NOMO-1 (cell line): ENCODE measurements at regions not wholly inside any gene's neighbourhood (a gene's known extent, or its start where the extent isn't known, plus 50 kb on each side); places are given as distances from the start of the nearest gene placed in this dataset.

ENCODE experiments used
- DNase-seq, 2 experiments: peaks; one replicate each; lab custom pipeline; 2025; ENCODE audit not compliant: unreplicated experiment in 2 of 2; lab: John Stamatoyannopoulos, UW

DNA sequence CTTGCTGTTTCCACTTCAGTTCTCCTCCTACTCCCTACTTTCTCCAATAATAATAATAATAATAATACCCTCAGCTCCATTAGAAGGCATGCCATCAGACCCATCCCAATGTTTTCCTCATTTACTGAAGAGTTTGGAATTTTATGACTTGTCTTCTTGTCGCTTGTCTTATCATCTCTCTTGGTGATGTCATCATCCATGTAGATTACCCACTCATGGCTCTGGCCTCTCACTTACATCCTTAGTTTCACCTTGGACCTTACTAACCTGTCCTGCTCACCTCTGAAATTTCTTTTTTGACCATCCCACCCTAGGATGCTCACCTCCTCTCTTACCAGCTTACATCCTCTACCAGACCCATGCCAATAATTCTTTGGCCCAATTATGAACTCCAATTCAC is 329.3 kb downstream of the ACTL7B start:
- no peak for DNase-seq

DNA sequence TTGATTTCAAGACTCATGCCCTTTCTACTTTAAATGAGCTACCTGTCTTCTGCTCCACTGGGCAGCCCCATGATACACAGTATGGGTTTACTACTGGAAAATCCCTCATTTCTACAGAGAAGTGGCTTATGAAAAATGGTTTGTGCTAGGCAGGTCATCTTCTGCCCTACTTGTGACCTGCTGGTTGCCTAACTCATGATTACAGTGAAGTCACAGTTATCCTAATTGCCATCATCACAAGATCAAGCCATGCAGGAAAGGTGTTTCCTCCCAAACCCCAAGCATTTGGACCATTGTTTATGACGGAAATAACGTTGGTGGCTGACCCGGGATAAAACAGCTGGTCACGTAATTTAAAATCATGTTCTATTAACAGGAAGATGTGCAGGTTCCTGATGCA is 330.6 kb downstream of the ACTL7B start:
- no peak for DNase-seq

DNA sequence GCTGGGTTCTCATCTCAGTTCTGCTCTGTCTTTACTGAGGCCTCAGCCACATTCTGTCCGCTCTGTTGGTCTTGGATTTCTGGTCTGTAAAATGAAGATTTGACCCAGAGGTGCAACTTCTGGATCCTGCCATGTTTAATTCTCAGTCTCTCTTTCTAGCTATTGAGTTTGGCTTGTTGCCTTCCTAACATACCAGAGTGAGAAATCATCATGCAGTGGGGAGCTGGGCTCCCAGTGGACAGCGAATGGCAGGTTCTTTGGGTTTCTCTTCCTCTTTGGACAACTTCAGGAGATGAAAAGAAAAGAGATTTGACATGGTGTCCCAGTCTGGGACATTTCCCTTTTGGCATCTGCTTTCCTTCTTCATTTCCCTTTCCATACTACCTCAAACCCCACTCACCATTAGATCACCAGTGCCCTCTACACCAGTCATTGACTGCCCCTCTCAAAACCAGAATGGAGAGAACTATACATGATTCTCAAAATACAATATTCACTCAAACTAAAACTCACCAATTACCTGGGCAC is 334.7 kb downstream of the ACTL7B start:
- DNase-seq, result no peak

DNA sequence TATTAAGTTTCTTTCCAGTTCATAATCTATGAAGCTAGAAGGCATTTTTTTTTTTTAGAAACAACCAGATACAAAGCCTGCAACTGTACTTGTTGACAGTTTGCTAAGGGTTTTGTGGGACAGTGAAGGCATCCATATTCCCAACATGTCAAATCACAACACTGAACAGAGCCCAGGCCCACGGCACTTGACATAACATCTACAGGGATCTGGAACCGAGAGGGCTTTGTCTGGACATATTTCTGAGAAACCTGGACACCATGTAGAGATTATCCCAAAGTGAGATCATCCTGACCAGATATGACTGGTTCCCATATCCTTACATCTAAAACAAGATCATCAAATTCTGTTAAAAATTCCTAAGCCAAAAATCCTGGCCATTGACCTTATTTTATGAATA is 336.3 kb downstream of the ACTL7B start:
- DNase-seq, result no peak

DNA sequence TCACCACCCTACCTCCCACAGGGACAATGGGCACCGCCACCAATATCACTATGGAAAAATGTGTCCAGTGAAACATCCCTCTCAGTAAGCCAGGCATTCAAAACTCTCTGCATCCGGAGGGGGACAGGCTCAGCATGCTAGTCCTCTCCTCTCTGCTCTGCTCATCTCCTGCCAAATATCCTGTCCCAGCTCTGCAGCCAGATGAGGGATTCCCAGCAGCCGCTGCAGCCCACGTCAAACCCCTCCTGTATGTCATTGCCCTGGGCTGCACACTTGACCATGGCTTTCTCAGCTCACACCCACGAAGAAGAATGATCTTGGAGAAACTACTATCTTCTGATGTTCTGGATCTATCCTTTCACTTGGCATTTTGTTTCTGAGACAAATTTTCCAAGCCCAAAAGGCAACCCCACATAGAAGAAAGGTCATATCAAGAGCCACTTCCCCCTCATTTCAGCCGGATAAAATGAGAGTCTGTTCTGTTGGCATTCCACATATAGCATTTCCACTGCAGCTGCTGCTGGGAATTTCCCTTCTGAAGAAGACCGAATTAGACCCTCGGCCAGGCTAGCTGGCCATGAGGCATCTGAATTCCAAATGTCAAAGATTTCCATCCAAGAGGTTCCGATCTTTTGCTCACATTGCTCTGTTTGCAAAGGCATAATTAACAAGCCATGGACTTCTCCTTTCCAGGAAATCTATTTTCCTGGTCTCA is 338.0 kb downstream of the ACTL7B start:
- DNase-seq, result no peak

DNA sequence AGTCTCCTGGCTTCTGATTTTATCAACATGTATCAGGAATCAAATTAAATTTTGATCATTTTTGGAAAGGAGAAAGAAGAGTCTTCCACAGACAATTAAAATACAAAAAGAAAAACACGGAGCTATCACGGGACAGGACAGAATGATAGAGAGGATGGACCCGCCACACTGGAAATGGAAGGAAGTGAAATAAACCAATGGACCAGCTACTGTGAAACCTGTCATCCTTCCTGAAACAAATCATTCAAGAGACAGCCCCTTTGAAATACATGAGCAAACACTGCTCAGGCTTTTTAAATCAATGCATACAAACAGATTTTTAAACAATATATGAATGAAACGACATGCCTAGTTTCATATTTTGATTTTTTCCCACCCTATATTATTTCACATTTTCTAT is 339.4 kb downstream of the ACTL7B start:
- no peak for DNase-seq

DNA sequence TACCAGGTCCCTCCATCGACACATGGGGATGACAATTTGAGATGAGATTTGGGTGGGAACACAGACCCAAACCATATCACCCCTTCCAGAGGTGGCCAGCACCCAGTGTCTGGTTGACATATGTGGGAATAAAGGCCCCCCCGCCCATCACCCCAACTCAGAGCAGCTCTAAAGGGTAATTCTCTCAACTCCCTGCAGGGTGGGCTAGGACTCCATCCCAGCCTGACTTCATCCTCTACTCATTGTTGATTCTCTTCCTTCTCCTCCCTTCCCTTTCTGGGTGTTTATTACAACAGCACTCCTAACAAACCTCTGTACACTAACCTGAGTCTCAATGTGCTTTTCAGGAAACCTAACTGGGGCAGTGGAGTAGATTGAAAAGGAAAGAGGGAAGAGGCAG is 339.9 kb downstream of the ACTL7B start:
- DNase-seq, result no peak

DNA sequence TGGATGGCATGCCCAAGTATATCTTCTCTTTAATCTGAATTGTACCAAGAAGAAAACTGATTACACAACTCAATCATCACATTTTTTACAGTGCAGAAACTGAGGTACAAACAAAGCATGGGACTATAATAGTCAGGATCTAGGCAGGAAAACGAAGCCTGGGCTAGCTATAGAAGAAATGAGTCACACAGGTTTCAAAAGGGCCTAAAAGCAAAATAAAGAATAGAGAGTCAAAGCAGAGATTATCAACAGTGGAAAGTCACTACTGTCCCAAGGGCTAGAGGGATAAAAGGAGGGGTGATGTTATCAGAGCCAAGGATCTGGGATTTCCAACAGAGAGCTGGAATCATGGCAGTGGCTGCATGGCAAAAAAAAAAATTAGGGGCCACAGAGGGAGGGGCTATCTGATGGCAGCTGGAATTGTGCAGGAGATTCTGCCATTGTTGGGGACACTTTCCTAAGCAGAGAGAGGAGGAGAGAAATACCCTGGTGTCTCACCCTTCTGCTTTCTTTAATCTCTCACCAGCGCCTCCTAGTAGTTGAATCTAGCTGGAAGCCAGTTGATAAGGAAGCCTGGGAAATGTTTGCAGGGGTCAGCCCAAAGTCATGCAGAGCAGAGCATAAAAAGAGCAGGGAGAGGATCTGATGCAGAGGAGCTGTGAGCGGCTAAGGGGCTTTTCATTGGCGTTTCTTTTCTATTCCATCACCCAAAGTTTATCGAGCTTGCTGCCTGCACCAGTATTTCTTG is 343.2 kb downstream of the ACTL7B start:
- DNase-seq, result no peak

DNA sequence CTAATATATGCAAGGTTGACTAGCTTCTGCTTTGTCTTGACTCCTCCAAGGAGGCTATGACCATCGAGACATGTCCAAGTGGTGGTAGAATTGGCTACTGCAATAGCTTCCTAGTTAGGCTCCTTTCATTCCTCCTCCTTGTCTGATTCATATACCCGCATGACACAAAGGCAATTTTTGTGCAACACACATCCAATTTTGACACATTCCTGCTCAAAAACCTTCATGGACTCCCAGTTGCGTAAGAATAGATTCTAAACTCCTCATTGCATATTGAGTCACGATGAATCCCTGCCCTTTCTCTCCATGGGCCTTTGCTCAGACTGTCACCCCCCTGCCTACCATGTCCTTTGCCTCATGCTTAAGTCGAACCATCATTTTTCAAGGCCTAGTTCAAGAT is 344.5 kb downstream of the ACTL7B start:
- no peak for DNase-seq

DNA sequence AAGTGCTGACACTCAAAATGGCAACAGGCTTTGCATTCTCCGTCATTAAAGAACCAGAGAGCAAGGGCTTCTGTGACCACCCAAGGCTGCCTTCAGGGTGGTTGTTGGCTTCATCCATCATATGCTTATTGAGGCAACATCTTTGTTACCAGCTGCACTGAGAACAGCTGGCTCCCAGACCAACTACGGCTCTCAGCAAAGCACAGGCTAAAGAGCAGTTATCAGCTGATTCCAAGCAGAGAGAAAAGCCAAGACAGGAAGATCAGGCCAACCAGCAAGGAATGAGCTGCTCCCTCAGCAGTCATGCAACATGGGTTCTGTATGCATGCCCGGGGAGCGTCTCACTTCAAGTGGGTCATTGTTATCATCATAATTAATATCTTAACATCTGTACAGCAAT is 358.9 kb downstream of the ACTL7B start:
- no peak for DNase-seq

DNA sequence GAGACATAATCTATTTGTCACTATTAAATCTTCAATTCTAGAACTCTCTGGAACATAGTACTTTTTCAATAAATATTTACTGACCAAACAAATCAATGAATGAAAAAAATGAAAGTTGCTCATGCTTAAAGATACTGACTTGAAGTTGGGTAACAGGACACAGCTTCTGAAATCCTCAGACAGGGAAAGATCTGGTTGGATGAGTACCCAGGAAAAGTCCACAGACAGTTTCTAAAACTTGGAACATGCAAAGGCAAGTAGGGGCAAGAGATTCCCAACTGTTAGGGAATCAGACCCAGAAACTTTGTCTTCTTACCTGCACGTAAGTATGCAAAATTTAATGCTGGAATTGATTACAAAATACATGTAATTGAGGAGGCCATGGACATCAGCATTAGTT is 366.2 kb downstream of the ACTL7B start:
- DNase-seq, result no peak

DNA sequence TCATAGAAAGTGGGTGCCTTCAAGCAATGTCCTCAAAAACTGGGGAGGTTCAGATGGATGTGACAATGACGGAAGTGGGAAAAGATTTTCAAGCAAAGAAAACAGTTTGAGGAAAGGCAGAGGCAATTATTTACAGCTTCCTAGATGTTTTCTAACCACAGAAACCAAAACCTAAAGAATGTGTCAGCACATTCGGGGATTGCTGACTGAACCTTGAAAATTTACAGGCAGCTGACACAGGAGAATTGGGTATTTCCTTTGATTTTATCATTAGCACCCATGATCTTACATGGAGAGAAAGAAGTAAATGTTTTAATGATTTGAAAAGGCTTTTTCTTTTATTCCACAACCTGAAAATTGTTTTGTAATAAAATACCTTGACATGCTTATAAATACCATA is 369.0 kb downstream of the ACTL7B start:
- peak; percentile 48 to 58 for DNase-seq

DNA sequence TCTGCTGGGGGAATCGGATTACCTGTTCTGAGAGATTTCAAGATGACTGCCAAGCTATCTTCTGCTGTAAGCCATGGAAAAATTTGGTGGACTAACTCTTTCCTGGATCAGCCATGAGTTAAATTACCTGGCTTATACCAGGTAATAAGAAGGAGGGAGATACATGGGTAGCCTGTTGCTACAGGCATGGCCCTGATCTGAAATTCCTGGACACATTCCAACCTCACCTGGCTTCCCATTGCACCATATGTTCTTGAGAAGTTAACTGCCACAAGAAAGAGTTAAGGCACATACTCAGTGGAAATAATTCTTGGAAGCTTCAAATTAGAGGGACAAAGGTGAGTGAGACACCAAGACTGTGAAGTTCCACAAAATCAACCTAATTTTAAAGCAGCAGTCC is 371.3 kb downstream of the ACTL7B start:
- DNase-seq, result no peak

DNA sequence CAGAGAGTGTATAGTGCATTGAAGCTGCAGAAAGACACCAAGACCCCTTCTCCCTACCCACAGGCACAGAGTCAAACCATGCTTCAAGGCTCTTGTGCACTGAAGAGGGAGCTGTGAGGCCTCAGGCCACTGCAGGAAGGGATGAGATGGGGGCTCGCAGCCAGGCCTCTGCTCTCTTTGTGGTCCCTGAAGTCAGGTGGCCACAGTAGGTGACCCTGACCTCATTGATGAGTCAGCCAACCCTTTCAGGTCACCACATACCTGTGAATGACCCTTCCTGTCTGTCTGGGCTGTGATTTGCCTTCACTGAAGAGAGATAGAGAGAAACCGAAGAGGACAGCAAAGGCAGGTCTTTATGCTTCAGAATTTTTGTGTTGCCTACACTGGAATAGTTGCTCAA is 372.1 kb downstream of the ACTL7B start:
- no peak for DNase-seq

DNA sequence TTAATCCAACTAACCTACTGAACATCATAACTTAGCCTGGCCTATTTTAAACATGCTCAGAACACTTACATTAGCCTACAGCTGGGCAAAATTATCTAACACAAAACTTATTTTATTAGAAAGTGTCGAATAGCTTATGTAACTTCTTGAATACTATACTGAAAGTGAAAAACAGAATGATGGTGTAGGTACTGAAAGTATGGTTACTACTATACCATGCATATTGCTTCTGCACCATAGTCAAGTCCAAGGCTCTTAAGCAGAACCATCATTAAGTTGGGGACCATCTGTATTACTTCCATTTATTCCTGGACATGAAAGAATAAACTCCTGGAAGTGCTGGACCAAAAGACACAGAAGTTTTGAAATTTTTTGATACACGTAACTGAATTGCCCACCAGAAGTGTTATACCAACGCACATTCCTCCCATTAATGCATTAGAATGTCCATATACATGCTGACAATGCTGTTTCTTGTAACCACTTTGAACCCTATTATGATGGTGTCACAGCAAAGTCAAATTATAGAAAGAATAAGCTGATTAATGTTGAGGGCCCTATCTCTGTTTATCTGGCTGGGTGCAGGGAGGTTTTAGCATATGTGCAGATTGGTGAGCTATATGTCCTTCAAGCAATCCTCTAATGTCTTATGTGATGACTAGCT is 375.7 kb downstream of the ACTL7B start:
- DNase-seq, result no peak

DNA sequence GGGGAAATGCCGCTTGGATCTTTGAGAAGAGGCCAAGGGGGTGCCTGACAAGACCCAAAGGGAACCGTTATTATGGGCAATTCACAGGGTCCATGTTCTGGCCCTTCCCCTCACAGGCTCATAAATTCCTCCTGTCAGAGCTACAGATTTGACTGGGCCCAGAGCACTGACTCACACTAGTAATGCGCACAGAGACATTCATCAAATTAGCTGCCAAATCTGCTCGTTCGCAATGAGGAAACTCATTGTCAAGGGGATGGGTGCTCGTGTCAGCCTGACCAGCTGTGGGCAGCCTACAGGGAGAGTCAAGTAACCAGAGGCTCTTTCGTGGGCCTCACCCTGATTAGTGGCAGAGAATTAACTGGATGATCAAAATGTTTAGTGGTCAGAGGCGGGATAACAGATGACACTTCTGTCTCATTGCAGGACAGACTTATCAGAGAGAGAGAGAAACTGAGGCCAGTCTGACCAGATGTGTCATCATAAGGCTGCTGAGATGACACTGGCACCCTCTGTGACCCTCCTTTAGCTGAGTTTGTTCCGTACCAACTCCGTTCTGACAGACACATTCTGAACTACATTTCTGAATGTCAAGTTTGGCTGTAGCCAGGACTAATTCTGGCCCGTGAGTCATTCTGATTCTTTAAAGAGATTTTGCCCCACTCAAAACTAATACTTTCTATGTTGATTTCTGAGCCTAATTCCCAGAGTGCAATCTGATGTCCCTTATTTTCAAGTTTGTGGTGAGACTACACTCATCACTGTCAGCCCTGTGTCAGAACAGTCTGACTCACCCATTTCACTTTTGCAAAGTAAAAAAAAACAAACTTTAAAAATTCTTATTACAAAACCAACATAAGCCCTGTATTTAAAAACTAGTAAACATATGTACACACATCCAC is 377.1 kb downstream of the ACTL7B start:
- peak; percentile 28 to 72 for DNase-seq

DNA sequence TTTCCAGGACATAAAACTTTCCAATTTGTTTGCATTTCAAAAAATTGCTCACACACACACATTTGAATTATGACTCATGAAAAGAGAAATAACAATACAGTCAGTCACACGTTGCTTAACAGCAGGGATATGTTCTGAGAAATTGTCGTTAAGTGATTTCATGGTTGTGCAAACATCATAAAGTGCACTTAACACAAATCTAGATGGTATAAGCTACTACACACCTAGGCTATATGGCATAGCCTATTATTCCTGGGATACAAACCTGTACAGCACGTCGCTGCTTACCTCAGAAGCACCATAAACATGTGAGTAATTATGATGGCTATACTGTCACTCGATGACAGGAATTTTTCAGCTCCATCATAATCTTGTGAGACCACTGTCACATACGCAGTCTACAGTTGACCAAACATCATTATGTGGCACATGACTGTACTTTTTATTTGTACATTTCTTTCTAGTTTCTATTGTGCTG is 378.2 kb downstream of the ACTL7B start:
- peak; percentile 21 to 54 for DNase-seq

DNA sequence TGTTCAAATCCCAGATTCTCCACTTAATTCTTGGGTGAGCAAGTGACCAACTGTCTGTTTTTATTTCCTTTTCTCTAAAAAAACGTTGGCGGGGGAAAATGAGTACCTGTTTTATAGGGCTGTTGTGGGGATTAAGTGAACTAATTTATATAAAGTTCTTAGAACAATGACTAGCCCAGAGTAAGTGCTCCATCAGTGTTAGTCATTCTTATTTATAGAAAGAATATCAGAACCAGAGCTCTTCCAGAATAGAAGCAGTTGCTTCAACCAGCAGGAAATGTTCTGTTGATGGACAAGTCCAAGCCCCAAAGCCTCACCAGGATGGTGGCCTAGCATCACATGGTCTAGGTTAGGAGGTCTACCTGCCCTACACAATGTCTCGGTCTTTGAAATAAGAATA is 379.2 kb downstream of the ACTL7B start:
- DNase-seq, result no peak

DNA sequence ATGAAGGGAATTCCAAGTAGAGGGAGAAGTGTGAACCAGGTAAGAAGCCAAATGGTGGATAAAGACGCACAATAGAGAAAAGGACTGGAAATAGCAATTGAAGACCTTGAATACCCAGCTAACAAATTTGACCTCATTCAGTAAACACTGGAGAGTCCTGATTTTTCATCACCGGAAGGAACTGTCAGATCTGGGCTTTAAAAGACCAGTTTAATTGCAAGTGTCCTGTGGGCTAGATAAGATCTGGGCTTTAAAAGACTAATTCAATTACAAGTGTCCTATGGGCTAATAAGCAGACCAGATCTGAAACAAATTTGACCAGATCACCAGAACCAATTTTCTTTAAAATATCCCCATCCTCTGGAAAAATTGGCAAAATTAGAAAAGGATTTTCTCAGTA is 380.0 kb downstream of the ACTL7B start:
- no peak for DNase-seq

DNA sequence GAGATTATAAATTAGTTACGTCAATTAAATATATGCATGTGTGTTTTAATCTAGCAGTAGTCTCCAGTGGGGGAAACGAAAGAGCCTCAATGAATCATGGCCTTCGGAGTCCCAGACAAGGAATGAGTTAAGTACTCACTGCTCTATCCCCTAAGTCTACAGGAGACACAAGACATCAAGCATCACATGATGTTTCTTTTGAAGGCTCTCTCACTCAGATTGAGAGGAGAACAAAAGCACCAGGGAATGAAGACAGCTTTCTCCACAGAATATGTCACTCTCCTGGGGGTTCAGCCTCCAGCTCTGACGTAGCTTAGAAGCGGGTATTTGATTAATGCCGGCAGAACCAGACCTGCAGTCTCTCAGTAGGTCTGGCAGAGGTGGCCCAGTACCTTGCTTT is 381.4 kb downstream of the ACTL7B start:
- DNase-seq, result no peak
